DMS53 (cell line): ENCODE measurements at regions not wholly inside any gene's neighbourhood (a gene's known extent, or its start where the extent isn't known, plus 50 kb on each side); places are given as distances from the start of the nearest gene placed in this dataset.

Source experiments
- DNase-seq: peaks from one replicate; lab custom pipeline; 2025; lab: John Stamatoyannopoulos, UW

GRCh38 chr7:25777969-25778708 lies 373.9 kb upstream of the NFE2L3 start:
- peak; percentile 98 for DNase-seq

GRCh38 chr7:25779002-25779546 lies 372.9 kb upstream of the NFE2L3 start:
- DNase-seq = peak; percentile 46

DNA sequence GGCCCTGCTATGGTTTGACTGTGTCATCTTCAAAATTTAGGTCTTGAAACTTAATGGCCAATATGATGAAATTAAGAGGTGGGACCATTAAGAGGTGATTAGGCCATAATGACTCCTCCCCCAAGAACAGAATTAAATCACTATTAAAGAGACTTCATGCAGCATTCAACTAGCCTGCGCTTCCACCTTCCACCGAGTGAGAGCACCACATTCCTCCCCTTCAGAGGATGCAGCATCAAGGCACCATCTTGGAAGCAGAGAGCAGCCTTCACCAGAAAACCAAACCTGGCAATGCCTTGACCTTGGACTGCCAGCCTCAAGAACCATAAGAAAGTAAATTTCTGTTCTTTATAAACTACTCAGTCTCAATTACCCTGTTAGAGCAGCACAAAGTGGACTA lies 371.1 kb upstream of the NFE2L3 start:
- no peak for DNase-seq

DNA sequence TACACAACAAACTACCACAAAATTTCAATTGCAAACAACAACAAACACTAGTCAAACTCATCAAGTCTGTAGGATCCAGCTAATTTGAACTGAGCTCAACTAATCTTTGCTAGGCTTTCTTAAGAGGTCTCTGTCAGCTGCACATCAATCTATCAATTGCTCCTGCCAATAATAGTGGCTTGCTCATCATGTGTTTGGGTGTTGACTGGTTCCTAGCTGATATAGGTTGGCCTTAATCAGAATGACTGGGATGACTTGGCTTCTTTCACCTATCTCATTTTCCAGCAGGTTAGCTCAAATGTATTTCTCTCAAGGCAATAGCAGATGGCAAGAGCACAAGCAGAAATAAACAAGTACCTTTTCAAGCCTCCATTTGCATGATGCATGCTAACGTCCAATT lies 370.3 kb upstream of the NFE2L3 start:
- DNase-seq = no peak

DNA sequence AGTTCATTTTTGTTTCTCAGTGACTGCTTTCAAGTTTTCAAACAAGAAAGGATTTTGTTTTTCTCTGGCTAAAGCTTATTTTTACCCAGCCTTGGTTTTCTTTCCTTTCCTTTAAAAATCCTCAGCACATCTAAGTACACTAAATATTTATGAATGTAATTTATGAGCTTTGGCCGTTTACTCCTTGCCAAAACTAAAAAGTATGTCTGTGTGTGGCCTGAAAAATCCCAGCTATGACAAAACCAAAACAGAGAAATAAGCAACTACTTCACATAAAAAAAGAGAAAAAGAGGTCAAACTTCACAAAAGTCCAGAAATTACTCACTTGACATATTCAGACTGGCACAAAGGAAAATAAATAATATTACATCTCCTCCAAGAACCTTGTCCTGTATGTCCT lies 365.1 kb upstream of the NFE2L3 start:
- no peak for DNase-seq

- DNase-seq = no peak
Measured at GRCh38 chr7:25787336-25787735, 364.7 kb upstream of the NFE2L3 start.

- DNase-seq = no peak
Measured at GRCh38 chr7:25788371-25788770, 363.6 kb upstream of the NFE2L3 start.

GRCh38 chr7:25788961-25789620 lies 362.9 kb upstream of the NFE2L3 start:
- DNase-seq = no peak

DNA sequence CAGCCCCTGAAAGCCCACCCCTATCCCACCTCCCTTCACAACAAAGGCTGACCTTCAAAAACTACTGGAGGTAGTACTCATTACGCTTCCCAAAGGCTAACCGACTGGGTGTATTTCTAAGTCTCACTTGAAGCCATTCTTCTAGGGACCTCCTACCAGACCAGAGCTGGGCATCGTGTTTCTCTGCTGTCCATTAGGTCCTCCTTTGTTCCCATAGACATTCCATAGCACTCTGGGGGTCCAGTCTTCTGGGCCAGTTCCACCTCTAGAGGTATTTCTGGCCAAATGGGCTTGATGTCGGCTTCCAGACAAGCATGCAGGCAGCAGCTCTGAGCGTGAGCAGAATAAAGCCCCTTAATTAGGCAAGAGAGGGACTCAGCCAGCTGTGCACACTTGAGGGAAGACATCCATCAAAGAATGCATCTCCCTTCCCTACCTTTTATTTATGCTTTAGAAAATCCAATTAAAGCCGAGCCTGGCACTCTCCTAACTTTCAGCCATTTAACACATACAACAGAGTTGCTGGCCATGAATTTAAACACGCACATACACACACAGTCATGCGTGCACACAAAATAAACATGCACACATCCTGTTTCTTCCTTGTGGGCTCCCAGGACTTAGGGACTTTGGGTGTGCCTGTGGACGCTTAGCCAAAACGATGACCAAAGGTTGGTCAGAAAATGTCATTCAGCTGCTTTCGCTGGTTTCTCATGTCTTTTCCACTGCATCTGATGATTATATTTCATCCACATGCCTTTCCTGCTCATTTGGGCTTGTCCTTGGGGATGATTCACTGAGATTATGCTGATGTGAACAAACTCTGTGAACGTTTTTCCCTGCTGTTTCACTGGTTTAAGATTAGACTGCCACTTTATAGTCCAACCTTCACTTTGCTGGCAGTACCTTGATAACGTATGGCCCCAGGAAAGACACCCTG lies 362.0 kb upstream of the NFE2L3 start:
- DNase-seq = no peak

DNA sequence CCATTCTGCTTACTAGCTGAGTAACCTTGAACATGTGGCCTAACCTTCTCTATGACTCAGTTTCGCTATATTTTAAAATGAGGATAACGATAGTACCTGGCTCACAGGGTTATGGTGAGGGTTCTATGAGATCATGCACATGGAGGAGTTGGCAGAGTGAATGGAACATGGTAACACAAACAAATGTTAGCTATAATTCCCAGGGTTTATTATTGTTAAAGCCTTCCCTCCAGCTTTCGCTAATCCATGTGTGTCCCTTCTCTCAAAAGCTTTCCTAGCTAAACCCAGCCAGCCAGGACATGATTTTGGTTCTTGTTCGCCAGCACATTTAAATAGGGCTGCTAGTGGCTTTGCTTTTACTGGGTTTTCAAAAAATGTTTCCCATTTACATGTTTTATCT lies 361.0 kb upstream of the NFE2L3 start:
- no peak for DNase-seq

- DNase-seq = no peak
Measured at GRCh38 chr7:25792586-25792985, 359.4 kb upstream of the NFE2L3 start.

GRCh38 chr7:25795824-25796235 lies 356.2 kb upstream of the NFE2L3 start:
- peak; percentile 36 for DNase-seq

- DNase-seq = no peak
Measured at GRCh38 chr7:25798344-25798743, 353.7 kb upstream of the NFE2L3 start.

DNA sequence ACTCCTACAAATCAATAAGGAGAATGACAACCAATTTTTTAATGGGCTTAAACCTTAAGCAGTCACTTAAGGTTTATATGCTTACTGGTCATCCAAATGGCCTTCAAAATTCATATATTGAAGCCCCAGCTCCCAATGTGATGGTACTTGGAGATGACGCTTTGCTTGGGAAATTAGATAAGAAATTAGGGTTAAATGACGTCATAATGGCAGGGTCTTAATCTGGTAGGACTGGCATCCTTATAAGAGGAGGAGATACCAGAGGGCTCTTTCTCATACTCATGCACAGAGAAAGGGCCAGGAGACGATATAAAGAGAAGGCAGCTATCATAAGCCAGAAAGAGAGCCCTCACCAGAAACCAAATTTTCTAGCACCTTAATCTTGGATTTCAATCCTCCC lies 350.8 kb upstream of the NFE2L3 start:
- DNase-seq = no peak

- no peak for DNase-seq
Measured at GRCh38 chr7:25802057-25802456, 349.9 kb upstream of the NFE2L3 start.

DNA sequence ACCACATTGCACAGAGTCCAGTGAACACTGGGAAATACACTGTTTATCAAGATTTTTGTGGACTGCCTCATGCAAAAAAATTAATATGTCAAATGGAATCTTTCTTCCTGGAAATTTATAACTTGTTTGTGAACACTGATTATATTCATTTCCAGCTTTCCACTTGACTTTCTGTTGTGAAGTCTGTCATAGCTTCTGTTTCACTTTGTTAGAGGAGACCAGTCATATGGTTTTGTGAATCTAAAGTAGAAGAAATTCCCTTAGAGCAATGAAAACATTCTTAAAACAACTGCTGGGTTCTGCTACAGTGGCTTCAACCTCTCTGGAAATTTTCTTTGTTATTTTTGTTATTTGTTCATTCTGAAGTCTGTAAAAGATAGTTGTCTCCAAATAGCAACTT lies 349.5 kb upstream of the NFE2L3 start:
- no peak for DNase-seq

DNA sequence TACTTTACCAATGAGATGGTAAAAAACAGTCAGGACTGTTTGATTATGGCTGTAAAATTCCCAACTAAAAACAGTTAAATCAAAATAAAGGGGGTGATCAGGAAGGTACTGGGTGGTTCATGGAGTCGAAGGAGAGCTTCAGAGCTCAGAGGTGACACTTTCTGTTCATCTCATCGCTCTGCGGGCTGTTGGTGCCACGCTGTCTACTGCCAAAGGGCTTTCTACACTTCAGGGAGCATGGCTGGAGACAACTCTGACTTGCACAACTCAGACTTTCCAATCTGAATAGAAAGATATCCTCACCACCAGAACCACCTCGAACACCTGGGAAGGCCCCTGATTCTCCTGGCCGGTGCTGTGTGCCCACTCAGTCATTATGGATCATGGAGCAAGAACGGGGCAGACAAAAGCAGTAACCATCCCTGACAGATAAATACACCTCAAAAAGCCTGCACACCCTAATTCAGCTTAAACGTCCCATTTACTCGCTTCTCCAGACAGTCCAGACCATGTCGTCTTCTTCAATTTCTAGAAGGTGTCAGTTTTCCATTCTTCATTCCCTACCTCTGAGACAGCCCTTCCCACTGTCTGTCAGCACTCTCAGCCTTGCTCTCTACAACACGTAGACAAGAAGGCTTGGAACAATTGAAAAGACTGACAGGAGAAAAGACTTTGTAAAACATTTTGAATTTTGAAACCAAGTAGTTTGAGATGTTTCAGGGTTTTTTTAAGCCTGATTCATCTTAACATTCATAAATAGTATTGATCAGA lies 348.7 kb upstream of the NFE2L3 start:
- no peak for DNase-seq

GRCh38 chr7:25804154-25804553 lies 347.8 kb upstream of the NFE2L3 start:
- no peak for DNase-seq

DNA sequence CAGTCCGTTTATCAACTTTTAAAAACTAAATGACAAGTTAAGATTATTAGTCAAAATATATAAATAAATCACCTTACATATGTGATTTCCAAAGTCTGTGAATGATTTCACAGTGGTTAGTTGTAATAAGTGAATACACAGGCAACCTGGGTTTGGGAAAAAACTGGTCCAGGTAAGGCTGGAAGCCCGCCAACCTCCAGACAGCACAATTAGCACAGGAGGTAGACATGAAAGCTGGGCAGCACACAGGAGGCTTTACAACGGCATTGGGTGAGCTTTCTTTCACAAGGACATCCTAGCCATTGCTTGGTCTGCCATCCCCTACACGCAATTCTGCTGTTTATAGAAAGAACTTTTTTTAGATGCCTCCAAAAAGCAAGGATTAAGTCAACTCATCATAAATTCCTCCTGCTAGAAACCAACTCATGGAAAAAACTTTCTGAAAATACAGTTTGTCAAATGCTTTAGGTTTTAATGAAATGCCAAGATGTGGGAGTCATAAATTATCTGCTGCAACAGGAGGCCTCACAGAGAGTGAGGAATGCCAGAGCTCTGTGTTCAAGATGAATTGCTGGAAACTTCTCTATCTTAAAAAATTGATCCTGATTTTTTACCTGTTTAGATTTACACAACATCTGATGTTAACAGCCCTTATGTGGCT lies 346.8 kb upstream of the NFE2L3 start:
- DNase-seq = no peak

DNA sequence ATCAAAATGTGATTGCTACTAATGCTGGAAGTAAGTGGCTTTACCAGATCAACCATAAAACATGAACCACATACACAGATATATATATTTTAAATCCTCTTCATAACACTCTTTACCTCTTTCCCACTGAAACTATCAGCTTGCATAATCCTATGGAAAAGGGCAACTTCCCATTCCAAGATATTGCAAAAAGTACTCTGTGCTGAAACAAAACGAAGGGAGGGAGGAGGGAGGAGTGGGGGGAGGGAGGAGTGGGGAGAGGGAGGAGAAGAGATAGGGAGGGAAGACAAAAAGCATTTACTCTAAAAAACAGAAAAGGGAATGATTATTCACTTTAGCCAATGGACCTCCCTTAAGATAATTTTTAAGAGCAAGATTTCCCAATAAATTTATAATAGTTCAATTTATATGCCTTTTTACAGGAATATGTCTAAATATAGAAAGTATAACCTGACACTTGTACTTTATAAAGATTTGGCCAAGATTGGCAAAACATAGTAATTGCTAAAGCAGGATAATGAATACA lies 344.8 kb upstream of the NFE2L3 start:
- DNase-seq = no peak

DNA sequence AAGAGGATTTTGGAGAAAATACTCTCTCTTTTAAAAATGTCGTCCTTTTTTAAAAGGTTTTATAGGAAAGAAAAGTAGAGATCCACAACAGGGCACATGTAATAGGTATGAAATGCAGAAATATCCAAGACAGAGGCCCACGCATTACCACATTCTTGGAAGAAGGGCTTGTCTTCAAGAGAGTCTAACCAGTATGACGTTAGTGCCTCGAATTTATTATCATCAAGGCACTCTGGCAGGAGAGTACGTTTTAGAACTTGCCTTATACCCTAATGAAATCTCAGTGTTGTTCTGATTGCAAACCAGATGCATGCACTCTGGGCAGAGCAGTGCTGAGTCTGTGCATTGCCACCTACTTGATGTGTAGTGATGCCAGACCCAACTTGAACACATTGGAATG lies 342.6 kb upstream of the NFE2L3 start:
- no peak for DNase-seq
